ENCODE measurements at regions not wholly inside any gene's neighbourhood (a gene's known extent, or its start where the extent isn't known, plus 50 kb on each side); places are given as distances from the start of the nearest gene placed in this dataset.

- H3K4me3 ChIP-seq, result no peak overlapping the region
- DNase-seq, result no peak
- no peak for TF ChIP-seq POLR2A (IDR thresholded peaks at IDR 0.05)
- TF ChIP-seq CTCF (IDR thresholded peaks at IDR 0.05), result no peak
- H3K36me3 ChIP-seq, result no peaks in the 10 kb centered on the region
- no peak overlapping the region for H3K27ac ChIP-seq
- no peaks in the 10 kb centered on the region for H3K9me3 ChIP-seq
- no peaks in the 10 kb centered on the region for H3K27me3 ChIP-seq
- H3K4me1 ChIP-seq, result no peaks in the 10 kb centered on the region
Observed at GRCh38 chr16:63925221-63925620, 1196.6 kb downstream of the CDH11 start.

DNA sequence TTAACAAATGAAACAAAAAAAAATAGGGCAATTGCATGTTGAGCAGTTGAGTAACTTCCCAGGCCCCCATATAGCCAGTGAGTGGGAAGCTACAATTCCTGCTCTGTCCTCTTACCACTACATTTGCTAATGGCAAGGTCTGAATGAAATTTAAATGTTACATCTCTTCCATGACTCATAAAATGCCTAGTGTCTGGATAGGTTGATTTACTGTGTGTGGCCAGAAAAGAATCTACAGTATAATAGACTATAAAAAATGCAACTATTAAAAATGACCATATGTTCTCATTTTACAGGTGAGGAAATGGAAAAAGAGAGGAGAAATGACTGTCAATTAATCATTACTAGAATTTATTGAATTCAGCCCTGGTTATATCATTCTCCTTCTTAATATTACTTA is 1199.3 kb downstream of the CDH11 start:
- H3K36me3 ChIP-seq, result no peaks in the 10 kb centered on the region
- H3K27ac ChIP-seq, result no peak overlapping the region
- DNase-seq, result no peak
- TF ChIP-seq CTCF (IDR thresholded peaks at IDR 0.05) (no peak), POLR2A (IDR thresholded peaks at IDR 0.05) (no peak)
- no peak overlapping the region for H3K4me3 ChIP-seq
- no peaks in the 10 kb centered on the region for H3K4me1 ChIP-seq
- no peaks in the 10 kb centered on the region for H3K27me3 ChIP-seq
- H3K9me3 ChIP-seq, result no peaks in the 10 kb centered on the region

DNA sequence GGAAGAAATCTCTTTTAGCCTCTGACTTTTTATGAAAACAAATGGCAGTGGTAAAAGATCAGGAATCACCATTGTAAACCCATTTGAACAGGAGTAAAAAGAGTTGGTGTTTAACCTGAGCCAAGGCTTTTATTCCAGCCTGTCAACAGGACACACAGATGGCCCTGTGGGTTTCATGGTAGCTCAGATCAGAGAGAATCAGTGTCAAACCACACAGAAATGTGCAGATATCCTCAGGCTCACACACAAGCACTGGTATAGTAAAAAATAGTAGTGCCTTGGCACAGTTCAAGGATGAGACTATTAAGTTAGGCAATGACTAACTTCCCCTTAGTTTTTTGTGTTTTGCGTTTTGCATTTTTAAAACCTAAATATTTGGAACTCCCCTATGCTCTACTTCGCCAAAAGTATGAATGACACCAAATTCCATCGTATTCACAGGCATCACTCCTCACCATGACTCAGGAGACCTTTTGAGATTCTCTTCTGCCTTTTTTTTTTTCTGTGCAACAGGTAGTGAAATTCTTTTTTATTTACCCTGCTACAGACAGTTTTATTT is 1200.0 kb downstream of the CDH11 start:
- no peak for DNase-seq
- H3K9me3 ChIP-seq, result no peaks in the 10 kb centered on the region
- no peak overlapping the region for H3K4me3 ChIP-seq
- H3K27ac ChIP-seq, result no peak overlapping the region
- no peaks in the 10 kb centered on the region for H3K4me1 ChIP-seq
- H3K36me3 ChIP-seq, result no peaks in the 10 kb centered on the region
- TF ChIP-seq CTCF (IDR thresholded peaks at IDR 0.05), result no peak
- no peak for TF ChIP-seq POLR2A (IDR thresholded peaks at IDR 0.05)
- no peaks in the 10 kb centered on the region for H3K27me3 ChIP-seq

DNA sequence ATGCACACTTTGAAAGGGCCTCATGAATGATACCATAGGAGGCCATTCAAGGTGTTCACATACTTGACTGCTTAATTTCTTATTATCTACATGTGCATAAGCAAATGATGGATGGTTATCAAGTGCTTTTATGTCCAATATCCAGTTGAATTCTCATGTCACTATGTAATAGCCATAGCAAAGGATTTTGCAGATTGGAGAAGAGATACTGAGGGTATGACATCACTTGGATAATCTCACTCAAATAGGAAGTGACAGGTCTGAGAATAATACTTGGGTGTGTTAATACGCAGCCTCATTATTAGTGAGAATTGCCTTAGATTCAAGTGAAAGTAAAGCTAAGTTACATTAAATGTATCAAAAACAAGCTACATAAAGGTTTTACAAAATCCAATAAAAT is 1208.6 kb downstream of the CDH11 start:
- no peaks in the 10 kb centered on the region for H3K4me1 ChIP-seq

DNA sequence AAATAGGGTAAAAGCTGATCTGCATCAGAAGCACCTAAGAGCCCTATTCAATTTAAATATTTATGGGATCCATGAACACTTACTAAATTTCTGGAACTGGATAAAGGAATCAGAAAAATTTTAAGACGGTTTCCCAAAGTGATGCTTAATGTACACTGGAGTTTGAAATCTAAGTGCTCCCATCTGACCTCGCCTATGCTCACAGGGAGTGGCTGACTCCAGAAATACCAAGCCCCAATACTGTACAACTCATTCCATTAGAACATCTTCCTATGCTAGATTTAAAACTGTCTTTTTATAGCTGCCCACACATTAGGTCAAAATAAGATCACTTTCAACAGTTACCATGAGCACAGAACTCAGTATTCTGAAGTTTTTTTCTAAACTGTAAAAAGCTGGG is 1214.6 kb downstream of the CDH11 start:
- Histone ChIP-seq H3K4me1 (no peaks in the 10 kb centered on the region), H3K36me3 (no peaks in the 10 kb centered on the region)

More for the DNA sequence above, 1208.6 kb downstream of the CDH11 start:
- no peaks in the 10 kb centered on the region for H3K27me3 ChIP-seq
- no peak for TF ChIP-seq CTCF (IDR thresholded peaks at IDR 0.05)
- TF ChIP-seq POLR2A (IDR thresholded peaks at IDR 0.05), result no peak
- no peak for DNase-seq
- no peaks in the 10 kb centered on the region for H3K9me3 ChIP-seq
- H3K27ac ChIP-seq, result no peak overlapping the region
- H3K36me3 ChIP-seq, result no peaks in the 10 kb centered on the region
- H3K4me3 ChIP-seq, result no peak overlapping the region

More for the DNA sequence above, 1214.6 kb downstream of the CDH11 start:
- no peak for TF ChIP-seq POLR2A (IDR thresholded peaks at IDR 0.05)
- no peak for TF ChIP-seq CTCF (IDR thresholded peaks at IDR 0.05)
- no peak overlapping the region for H3K27ac ChIP-seq
- H3K27me3 ChIP-seq, result no peaks in the 10 kb centered on the region
- H3K9me3 ChIP-seq, result no peaks in the 10 kb centered on the region
- DNase-seq, result no peak
- H3K4me3 ChIP-seq, result no peak overlapping the region
